Gastroesophageal sphincter (tissue), 3 donors: ENCODE measurements at regions not wholly inside any gene's neighbourhood (a gene's known extent, or its start where the extent isn't known, plus 50 kb on each side); places are given as distances from the start of the nearest gene placed in this dataset.

Experiments used
- POLR2AphosphoS5 ChIP-seq: sonication (generic); formaldehyde crosslinking; IDR thresholded peaks from one replicate; pipeline ENCODE4 v1.6.1; 2017; ENCODE audit warnings: antibody characterized with exemption
- TF ChIP-seq, protein P1 (sequence below), 4 experiments: fragments of 200-600 bp in 2 of 4; fragments of 450-650 bp in 2 of 4; sonication (generic) in 1 of 4; IDR thresholded peaks; one replicate each; pipeline ENCODE4 v1.5.1; 2017 to 2019; ENCODE audit warnings: antibody characterized with exemption in 4 of 4, mild to moderate bottlenecking in 2 of 4, moderate library complexity in 2 of 4

DNA sequence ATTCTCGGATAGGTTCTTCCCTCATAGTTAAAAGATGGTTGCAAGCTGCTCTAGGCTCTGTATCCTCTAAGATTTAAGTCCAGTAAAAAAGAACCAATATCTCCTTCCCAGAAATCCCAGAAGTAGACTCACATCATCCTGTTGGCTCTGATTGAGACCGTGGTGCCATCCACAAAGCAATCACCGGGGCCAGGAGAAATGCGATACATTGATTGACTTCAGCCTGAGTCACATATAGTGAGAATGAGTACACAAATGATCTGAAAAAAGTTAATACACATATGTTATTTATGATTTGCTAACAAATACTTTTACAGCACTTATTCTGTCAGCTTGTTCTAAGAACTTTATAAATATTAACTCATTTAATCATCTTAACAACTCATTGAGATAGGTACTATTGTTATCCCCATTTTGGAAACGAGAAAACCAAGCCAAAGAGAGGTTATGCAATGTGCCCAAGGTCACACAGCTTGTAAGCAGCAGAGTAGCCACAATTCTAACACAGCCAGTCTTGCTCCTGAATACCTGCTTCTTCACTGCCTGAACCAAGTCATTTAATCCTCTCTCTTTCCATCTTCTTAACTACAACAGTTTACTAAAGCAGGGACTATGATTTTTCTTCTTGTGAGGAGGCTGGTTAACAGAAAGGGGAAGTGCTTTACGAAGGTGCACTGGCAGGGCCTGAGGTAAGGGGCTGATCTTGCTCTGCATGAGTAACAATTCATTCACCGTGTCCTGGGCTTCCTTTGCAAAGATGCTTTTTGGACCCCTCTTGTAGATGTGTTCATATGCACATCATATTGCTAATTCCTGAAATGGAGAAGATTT lies 177.0 kb downstream of the REEP3 start:
- no peak for TF ChIP-seq POLR2AphosphoS5
- TF ChIP-seq, protein P1, sequence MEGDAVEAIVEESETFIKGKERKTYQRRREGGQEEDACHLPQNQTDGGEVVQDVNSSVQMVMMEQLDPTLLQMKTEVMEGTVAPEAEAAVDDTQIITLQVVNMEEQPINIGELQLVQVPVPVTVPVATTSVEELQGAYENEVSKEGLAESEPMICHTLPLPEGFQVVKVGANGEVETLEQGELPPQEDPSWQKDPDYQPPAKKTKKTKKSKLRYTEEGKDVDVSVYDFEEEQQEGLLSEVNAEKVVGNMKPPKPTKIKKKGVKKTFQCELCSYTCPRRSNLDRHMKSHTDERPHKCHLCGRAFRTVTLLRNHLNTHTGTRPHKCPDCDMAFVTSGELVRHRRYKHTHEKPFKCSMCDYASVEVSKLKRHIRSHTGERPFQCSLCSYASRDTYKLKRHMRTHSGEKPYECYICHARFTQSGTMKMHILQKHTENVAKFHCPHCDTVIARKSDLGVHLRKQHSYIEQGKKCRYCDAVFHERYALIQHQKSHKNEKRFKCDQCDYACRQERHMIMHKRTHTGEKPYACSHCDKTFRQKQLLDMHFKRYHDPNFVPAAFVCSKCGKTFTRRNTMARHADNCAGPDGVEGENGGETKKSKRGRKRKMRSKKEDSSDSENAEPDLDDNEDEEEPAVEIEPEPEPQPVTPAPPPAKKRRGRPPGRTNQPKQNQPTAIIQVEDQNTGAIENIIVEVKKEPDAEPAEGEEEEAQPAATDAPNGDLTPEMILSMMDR (IDR thresholded peaks at IDR 0.05): no peak
